ENCODE measurements at regions not wholly inside any gene's neighbourhood (a gene's known extent, or its start where the extent isn't known, plus 50 kb on each side); places are given as distances from the start of the nearest gene placed in this dataset.

DNA sequence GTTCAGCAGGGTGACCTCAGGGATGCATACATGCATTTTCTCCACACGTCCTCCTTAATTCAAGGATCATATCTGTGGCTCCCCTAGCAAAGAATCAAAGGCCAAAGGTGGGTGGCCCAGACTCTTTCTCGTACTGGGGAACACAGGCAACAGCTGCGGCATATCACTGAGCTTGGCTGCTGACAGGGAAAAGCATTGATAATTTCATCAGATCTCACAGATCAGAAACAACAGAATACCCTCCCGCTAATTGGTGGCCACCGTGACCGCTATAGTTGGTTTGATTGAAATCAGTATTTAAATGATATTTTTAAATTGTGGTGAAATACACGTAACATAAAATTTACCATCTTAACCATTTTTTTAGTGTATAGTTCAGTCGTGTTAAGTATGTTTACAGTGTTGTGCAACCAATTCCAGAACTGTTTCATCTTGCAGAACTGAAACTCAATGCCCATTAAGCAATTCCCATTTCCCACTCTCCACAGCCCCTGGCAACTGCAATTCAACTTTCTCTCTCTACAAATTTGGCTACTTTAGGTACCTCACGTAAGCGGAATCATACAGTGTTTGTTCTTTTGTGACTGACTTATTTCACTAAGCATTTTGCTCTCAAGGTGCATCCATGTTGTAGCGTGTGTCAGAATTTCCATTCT, 74.7 kb upstream of the TMEM170B start (continued):
- TF ChIP-seq MED1 (CRISPR knock-in tag; IDR thresholded peaks at IDR 0.05) (peak; percentile 75; the same call in 1 of the 2 replicates), PHF21A (CRISPR knock-in tag; IDR thresholded peaks at IDR 0.05) (no peak), HNF4A (CRISPR knock-in tag; IDR thresholded peaks at IDR 0.05) (peak; percentile 49), NFE2L1 (CRISPR knock-in tag; IDR thresholded peaks at IDR 0.05; ENCODE audit: borderline replicate concordance) (no peak), ZNF773 (CRISPR knock-in tag; IDR thresholded peaks at IDR 0.05; ENCODE audit: borderline replicate concordance) (no peak), ZNF556 (CRISPR knock-in tag; IDR thresholded peaks at IDR 0.05; ENCODE audit: borderline replicate concordance) (no peak), RFXANK (CRISPR knock-in tag; IDR thresholded peaks at IDR 0.05) (no peak), MEF2D (CRISPR knock-in tag; IDR thresholded peaks at IDR 0.05) (0 out of 2 replicates have a peak, but pooled peaks have one; percentile 23), KMT2A (CRISPR knock-in tag; IDR thresholded peaks at IDR 0.05) (no peak), HOXA3 (CRISPR knock-in tag; IDR thresholded peaks at IDR 0.05) (no peak), ZNF263 (CRISPR knock-in tag; IDR thresholded peaks at IDR 0.05) (no peak), CCDC6 (CRISPR knock-in tag; IDR thresholded peaks at IDR 0.05) (no peak), RBM39 (IDR thresholded peaks at IDR 0.05; ENCODE audit: low read depth, low read length, poor library complexity, severe bottlenecking) (no peak), ZNF232 (CRISPR knock-in tag; IDR thresholded peaks at IDR 0.05; ENCODE audit: borderline replicate concordance) (no peak), NKX3-1 (CRISPR knock-in tag; IDR thresholded peaks at IDR 0.05) (no peak), ZNF354B (CRISPR knock-in tag; IDR thresholded peaks at IDR 0.05) (no peak), NCOR1 (IDR thresholded peaks at IDR 0.05; ENCODE audit: borderline replicate concordance, low read length) (no peak; the same call in 1 of the 2 replicates), EED (CRISPR knock-in tag; IDR thresholded peaks at IDR 0.05) (no peak), MAFK (conservative IDR thresholded peaks at IDR 0.05 in 1 of 2, IDR thresholded peaks at IDR 0.05 in 1 of 2; ENCODE audit: low read length in 2 of 2) (no peak)
- TF ChIP-seq, protein P1, sequence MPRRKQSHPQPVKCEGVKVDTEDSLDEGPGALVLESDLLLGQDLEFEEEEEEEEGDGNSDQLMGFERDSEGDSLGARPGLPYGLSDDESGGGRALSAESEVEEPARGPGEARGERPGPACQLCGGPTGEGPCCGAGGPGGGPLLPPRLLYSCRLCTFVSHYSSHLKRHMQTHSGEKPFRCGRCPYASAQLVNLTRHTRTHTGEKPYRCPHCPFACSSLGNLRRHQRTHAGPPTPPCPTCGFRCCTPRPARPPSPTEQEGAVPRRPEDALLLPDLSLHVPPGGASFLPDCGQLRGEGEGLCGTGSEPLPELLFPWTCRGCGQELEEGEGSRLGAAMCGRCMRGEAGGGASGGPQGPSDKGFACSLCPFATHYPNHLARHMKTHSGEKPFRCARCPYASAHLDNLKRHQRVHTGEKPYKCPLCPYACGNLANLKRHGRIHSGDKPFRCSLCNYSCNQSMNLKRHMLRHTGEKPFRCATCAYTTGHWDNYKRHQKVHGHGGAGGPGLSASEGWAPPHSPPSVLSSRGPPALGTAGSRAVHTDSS (CRISPR knock-in tag; conservative IDR thresholded peaks at IDR 0.05): no peak
- TF ChIP-seq, protein P2, sequence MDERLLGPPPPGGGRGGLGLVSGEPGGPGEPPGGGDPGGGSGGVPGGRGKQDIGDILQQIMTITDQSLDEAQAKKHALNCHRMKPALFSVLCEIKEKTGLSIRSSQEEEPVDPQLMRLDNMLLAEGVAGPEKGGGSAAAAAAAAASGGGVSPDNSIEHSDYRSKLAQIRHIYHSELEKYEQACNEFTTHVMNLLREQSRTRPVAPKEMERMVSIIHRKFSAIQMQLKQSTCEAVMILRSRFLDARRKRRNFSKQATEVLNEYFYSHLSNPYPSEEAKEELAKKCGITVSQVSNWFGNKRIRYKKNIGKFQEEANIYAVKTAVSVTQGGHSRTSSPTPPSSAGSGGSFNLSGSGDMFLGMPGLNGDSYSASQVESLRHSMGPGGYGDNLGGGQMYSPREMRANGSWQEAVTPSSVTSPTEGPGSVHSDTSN (CRISPR knock-in tag; IDR thresholded peaks at IDR 0.05): no peak
- TF ChIP-seq, protein P3, sequence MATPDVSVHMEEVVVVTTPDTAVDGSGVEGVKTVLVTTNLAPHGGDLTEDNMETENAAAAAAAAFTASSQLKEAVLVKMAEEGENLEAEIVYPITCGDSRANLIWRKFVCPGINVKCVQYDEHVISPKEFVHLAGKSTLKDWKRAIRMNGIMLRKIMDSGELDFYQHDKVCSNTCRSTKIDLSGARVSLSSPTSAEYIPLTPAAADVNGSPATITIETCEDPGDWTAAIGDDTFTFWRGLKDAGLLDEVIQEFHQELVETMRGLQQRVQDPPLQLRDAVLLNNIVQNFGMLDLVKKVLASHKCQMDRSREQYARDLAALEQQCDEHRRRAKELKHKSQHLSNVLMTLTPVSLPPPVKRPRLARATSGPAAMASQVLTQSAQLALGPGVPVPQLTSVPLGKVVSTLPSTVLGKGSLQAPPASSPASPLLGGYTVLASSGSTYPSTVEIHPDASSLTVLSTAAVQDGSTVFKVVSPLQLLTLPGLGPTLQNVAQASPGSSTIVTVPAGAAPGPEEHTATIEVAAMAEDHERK (CRISPR knock-in tag; IDR thresholded peaks at IDR 0.05; ENCODE audit: low read depth): no peak
- TF ChIP-seq, protein P4, sequence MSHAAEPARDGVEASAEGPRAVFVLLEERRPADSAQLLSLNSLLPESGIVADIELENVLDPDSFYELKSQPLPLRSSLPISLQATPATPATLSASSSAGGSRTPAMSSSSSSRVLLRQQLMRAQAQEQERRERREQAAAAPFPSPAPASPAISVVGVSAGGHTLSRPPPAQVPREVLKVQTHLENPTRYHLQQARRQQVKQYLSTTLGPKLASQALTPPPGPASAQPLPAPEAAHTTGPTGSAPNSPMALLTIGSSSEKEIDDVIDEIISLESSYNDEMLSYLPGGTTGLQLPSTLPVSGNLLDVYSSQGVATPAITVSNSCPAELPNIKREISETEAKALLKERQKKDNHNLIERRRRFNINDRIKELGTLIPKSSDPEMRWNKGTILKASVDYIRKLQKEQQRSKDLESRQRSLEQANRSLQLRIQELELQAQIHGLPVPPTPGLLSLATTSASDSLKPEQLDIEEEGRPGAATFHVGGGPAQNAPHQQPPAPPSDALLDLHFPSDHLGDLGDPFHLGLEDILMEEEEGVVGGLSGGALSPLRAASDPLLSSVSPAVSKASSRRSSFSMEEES (CRISPR knock-in tag; IDR thresholded peaks at IDR 0.05): no peak
- TF ChIP-seq, protein P5, sequence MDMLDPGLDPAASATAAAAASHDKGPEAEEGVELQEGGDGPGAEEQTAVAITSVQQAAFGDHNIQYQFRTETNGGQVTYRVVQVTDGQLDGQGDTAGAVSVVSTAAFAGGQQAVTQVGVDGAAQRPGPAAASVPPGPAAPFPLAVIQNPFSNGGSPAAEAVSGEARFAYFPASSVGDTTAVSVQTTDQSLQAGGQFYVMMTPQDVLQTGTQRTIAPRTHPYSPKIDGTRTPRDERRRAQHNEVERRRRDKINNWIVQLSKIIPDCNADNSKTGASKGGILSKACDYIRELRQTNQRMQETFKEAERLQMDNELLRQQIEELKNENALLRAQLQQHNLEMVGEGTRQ (IDR thresholded peaks at IDR 0.05; ENCODE audit: low read depth, low read length): no peak
- TF ChIP-seq, protein P5 (CRISPR knock-in tag; IDR thresholded peaks at IDR 0.05; ENCODE audit: borderline replicate concordance): no peak

Data from HepG2 (cell line).